CD4-positive, alpha-beta T cell (primary cell): ENCODE measurements at regions not wholly inside any gene's neighbourhood (a gene's known extent, or its start where the extent isn't known, plus 50 kb on each side); places are given as distances from the start of the nearest gene placed in this dataset.

ENCODE experiments used
- ATAC-seq: fragments of 200-7000 bp; cut with Tn5 transposase; one replicate; pipeline ENCODE4 v1.10.0; 2022; ENCODE audit warnings: mild to moderate bottlenecking; ENCODE audit not compliant: poor library complexity
- CTCF ChIA-PET: fragments of 350-600 bp; sonication (Branson Sonifier 250); formaldehyde crosslinking; loops from one replicate; lab custom pipeline; 2021; ENCODE audit warnings: antibody characterized with exemption, inconsistent platforms; lab: Charles Lee
- POLR2A ChIA-PET: fragments of 350-600 bp; sonication (Branson Sonifier 250); formaldehyde crosslinking; loops from one replicate; lab custom pipeline; 2021; ENCODE audit warnings: antibody characterized with exemption, inconsistent platforms; lab: Charles Lee
- DNase-seq, 14 experiments: peaks; one replicate each; pipeline ENCODE4 v3.0.0-alpha.2; 2013 to 2020; ENCODE audit warnings: mixed read lengths in 2 of 14
- H3K27ac ChIP-seq, 2 donors: one replicate each; pipeline versions ENCODE4 v1.5.1 to v1.7.0; 2013; ENCODE audit warnings: low read length in 2 of 2, low read depth in 1 of 2, mild to moderate bottlenecking in 1 of 2
- H3K27me3 ChIP-seq, 2 experiments: 1 replicate in 1 of 2; 2 replicates in 1 of 2; pipeline versions ENCODE4 v1.6.1 to v1.7.0; 2013; ENCODE audit warnings: low read length in 2 of 2, control low read depth in 1 of 2, mild to moderate bottlenecking in 1 of 2, moderate library complexity in 1 of 2; ENCODE audit not compliant: insufficient read depth in 2 of 2, control insufficient read depth in 1 of 2
- H3K36me3 ChIP-seq: one replicate; pipeline ENCODE4 v1.6.1; 2013; ENCODE audit warnings: low read length, control low read depth; ENCODE audit not compliant: insufficient read depth
- H3K4me1 ChIP-seq: one replicate; pipeline ENCODE4 v1.6.1; 2013; ENCODE audit warnings: low read length, control low read depth; ENCODE audit not compliant: insufficient read depth
- H3K4me3 ChIP-seq: one replicate; pipeline ENCODE4 v1.5.1; 2013; ENCODE audit warnings: mild to moderate bottlenecking, low read length, moderate library complexity
- H3K9me3 ChIP-seq, 2 experiments: 1 replicate in 1 of 2; 2 replicates in 1 of 2; pipeline versions ENCODE4 v1.6.1 to v1.7.0; 2013; ENCODE audit warnings: low read length in 2 of 2, mild to moderate bottlenecking in 2 of 2, control low read depth in 1 of 2, moderate library complexity in 1 of 2; ENCODE audit not compliant: control insufficient read depth in 1 of 2, insufficient read depth in 1 of 2
- H3K27ac Mint-ChIP-seq: one replicate; pipeline ENCODE4 v1.8.0; 2020; ENCODE audit warnings: mixed read lengths
- H3K27me3 Mint-ChIP-seq: one replicate; pipeline ENCODE4 v1.8.0; 2021; ENCODE audit warnings: mixed read lengths
- H3K36me3 Mint-ChIP-seq: one replicate; pipeline ENCODE4 v1.8.0; 2021; ENCODE audit warnings: low read depth, mixed read lengths
- H3K4me1 Mint-ChIP-seq: one replicate; pipeline ENCODE4 v1.8.0; 2021; ENCODE audit warnings: low read depth, mixed read lengths
- H3K4me3 Mint-ChIP-seq: one replicate; pipeline ENCODE4 v1.8.0; 2020; ENCODE audit warnings: mild to moderate bottlenecking, mixed read lengths
- H3K9me3 Mint-ChIP-seq: one replicate; pipeline ENCODE4 v1.8.0; 2020; ENCODE audit warnings: mixed read lengths
- intact Hi-C, 2 experiments: fragments of 100-400 bp; cut with DNase I in 1 of 2; cut with micrococcal nuclease in 1 of 2; formaldehyde crosslinking; loops; one replicate each; pipeline versions ENCODE4 v1.15.1 to v1.9.0; 2023 to 2025; cut with DNase I, micrococcal nuclease
- TF ChIP-seq, protein P1 (sequence below): fragments of 200-600 bp; IDR thresholded peaks from one replicate; pipeline ENCODE4 v1.8.0; 2022; ENCODE audit warnings: antibody characterized with exemption, mild to moderate bottlenecking

DNA sequence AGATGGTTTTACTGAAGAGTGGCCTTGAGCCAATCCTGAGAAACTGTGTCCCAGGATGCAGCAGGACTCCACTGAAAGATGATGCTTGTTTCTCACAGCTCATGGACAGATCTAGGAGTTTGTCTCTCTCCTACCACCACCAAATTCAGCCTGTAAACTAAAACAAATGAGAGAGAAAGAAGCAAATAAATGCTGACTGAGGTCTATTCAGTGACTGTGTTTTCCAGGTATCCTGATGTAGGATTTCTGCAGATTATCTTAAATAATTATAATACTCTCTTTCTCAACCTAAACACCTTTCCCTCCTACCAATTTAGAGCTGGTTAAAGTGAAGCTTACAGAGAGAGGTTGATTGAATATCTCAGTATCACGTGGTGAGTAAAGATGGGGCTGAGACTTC is 599.6 kb upstream of the LCORL start:
- H3K4me1 ChIP-seq: no peaks in the 10 kb centered on the region
- DNase-seq (no peak), ATAC-seq (no peak)
- no peak overlapping the region for H3K4me3 Mint-ChIP-seq
- ChIA-PET POLR2A (no interaction called here), CTCF (no interaction called here)
- peaks cover 13% of the 10 kb centered on the region for H3K27me3 Mint-ChIP-seq
- TF ChIP-seq, protein P1, sequence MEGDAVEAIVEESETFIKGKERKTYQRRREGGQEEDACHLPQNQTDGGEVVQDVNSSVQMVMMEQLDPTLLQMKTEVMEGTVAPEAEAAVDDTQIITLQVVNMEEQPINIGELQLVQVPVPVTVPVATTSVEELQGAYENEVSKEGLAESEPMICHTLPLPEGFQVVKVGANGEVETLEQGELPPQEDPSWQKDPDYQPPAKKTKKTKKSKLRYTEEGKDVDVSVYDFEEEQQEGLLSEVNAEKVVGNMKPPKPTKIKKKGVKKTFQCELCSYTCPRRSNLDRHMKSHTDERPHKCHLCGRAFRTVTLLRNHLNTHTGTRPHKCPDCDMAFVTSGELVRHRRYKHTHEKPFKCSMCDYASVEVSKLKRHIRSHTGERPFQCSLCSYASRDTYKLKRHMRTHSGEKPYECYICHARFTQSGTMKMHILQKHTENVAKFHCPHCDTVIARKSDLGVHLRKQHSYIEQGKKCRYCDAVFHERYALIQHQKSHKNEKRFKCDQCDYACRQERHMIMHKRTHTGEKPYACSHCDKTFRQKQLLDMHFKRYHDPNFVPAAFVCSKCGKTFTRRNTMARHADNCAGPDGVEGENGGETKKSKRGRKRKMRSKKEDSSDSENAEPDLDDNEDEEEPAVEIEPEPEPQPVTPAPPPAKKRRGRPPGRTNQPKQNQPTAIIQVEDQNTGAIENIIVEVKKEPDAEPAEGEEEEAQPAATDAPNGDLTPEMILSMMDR: no peak
- H3K9me3 Mint-ChIP-seq: no peaks in the 10 kb centered on the region
- intact Hi-C loops: no loop called here
- H3K4me1 Mint-ChIP-seq: no peaks in the 10 kb centered on the region
- H3K27me3 ChIP-seq: no peaks in the 10 kb centered on the region
- H3K27ac ChIP-seq: no peak overlapping the region
- H3K36me3 ChIP-seq: no peaks in the 10 kb centered on the region
- H3K9me3 ChIP-seq: no peaks in the 10 kb centered on the region
- H3K27ac Mint-ChIP-seq: no peak overlapping the region
- H3K4me3 ChIP-seq: no peak overlapping the region
- H3K36me3 Mint-ChIP-seq: no peaks in the 10 kb centered on the region

DNA sequence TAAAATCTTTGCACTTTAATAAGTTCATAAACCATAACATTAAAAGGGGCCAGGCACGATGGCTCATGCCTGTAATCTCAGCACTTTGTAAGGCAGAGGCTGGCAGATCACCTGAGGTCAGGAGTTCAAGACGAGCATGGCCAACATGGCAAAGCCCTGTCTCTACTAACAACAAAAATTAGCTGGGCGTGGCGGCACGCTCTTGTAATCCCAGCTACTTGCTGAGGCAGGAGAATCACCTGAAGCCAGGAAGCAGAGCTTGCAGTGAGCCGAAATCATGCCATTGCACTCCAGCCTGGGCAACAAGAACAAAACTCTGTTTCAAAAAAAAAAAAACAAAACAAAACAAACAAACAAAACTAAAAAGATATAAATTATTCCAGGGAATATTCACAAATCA is 595.2 kb upstream of the LCORL start:
- Histone ChIP-seq H3K27me3 (no peaks in the 10 kb centered on the region), H3K27ac (no peak overlapping the region), H3K36me3 (no peaks in the 10 kb centered on the region), H3K9me3 (no peaks in the 10 kb centered on the region), H3K4me1 (no peaks in the 10 kb centered on the region), H3K4me3 (no peak overlapping the region)
- Mint-ChIP-seq H3K4me3 (no peak overlapping the region), H3K9me3 (no peaks in the 10 kb centered on the region), H3K27ac (no peak overlapping the region), H3K4me1 (no peaks in the 10 kb centered on the region), H3K27me3 (peaks cover 13% of the 10 kb centered on the region), H3K36me3 (no peaks in the 10 kb centered on the region)
- TF ChIP-seq, protein P1: no peak
- CTCF ChIA-PET: interaction anchor here (1.1 kb wide), 1 partner anchor 9 kb away, joined by 3 read pairs; no protein-coding TSS in a partner anchor
- POLR2A ChIA-PET: no interaction called here
- ATAC-seq (no peak), DNase-seq (no peak)
- intact Hi-C loops: no loop called here

DNA sequence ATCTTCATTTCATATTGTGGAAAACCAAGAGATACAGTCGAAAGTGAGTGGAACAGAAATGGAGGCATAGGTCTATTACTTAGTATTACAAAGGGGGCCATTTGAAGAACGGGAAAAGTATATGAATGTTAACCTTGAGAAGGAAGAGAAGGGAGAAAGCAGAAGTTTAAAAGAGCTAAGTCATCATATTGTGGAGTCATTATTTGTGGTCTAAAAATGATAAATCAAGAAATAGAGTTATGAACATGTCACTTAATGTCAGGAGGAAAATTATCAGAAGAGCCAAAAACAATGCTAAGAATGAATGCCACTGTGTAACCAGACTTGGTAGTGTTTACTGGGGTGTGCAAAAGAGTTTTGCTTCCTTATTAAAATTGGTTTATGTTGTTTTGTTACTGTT is 589.5 kb upstream of the LCORL start:
- ChIA-PET POLR2A (no interaction called here), CTCF (no interaction called here)
- Mint-ChIP-seq H3K27ac (no peak overlapping the region), H3K4me1 (no peaks in the 10 kb centered on the region), H3K4me3 (no peak overlapping the region), H3K36me3 (no peaks in the 10 kb centered on the region), H3K27me3 (peaks cover 12% of the 10 kb centered on the region), H3K9me3 (peaks cover 2% of the 10 kb centered on the region)
- ATAC-seq: no peak
- Histone ChIP-seq H3K36me3 (no peaks in the 10 kb centered on the region), H3K4me3 (no peak overlapping the region), H3K27me3 (peaks cover 0 to 3% of the 10 kb centered on the region in 2 experiments), H3K4me1 (no peaks in the 10 kb centered on the region), H3K27ac (no peak overlapping the region), H3K9me3 (no peaks in the 10 kb centered on the region)
- no peak for DNase-seq
- TF ChIP-seq, protein P1: no peak
- intact Hi-C loops: no loop called here
